ENCODE measurements at regions not wholly inside any gene's neighbourhood (a gene's known extent, or its start where the extent isn't known, plus 50 kb on each side); places are given as distances from the start of the nearest gene placed in this dataset.

GRCh38 chr10:58995058-58995596 is 181.3 kb upstream of the PHYHIPL start:
- DNase-seq (ENCODE audit: low read depth in 2 of 3, low spot score in 2 of 3) = no peak

GRCh38 chr10:58996063-58996462 is 180.4 kb upstream of the PHYHIPL start:
- no peak for DNase-seq (ENCODE audit: low read depth in 2 of 3, low spot score in 2 of 3)

DNA sequence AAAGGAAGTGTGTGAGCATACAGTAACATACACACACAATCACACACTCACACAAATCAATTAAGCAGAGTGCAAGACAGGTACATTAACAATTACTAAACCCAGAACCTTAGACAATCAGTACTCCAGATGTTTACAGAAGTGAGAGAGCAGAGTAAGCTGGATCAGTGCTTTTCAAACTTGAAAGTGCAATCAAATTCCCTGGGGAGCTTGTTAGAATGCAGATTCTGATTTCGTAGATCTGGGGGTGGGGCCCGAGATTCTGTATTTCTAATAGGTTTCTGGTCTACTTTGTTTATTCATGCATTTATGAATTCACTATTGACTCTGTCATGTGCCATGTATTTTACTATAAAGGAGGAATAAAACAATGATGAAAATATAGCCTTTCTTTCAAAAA is 179.6 kb upstream of the PHYHIPL start:
- no peak for DNase-seq (ENCODE audit: low read depth in 2 of 3, low spot score in 2 of 3)

- no peak for DNase-seq (ENCODE audit: low read depth in 2 of 3, low spot score in 2 of 3)
These were observed 177.3 kb upstream of the PHYHIPL start for GRCh38 chr10:58998924-58999713.

DNA sequence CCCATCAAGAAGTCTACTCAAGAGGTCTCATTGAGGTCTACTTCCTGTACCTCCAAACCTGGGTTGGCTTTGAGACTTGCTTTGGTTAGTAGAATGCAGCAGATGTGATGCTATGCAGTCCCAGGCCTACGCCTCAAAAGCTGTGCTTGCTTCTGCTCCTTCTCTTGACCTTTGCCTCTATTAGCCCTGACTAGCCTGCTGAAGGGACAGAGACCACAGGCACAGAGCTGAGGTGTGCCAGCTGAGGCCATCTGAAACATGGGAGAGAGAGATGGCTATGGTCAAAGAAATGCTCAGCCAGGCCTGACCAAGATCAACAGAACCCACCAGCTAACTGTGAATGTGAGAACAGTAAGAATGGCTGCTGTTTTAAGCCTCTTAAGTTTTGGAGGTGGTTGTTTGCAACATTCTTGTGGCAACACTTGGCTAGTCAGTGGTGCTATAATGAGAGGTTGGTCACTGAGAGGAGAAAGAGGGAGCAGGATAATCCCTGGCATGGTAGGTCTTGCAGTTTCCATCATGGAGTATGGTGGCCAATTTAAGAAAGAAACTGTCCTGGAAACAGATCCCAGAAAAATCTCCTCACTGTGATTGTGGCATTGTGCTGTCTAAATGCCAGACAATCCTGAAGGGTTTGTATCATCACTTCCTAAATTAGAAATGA is 176.1 kb upstream of the PHYHIPL start:
- no peak for DNase-seq (ENCODE audit: low read depth in 2 of 3, low spot score in 2 of 3)

DNA sequence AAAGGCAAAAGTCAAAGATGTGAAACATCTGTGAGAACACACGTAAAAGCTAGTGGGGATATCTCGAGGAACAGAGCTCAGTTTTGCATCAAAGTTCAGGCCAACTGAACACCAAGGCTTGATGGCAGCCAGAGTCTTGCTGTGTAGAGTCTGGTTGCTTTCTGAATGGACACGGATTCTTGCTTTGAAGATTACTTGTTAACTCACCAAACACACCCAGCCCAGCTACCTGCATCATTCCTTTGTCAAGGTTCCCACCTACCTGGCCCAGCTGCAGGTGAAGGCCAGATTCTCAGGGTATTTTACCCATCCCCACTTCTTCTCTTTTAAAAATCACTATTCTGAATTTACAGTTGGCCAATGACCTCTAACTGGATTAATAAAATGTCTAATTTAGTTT is 174.4 kb upstream of the PHYHIPL start:
- no peak for DNase-seq (ENCODE audit: low read depth in 2 of 3, low spot score in 2 of 3)

GRCh38 chr10:59003203-59003602 is 173.2 kb upstream of the PHYHIPL start:
- DNase-seq (ENCODE audit: low read depth in 2 of 3, low spot score in 2 of 3) = no peak

DNA sequence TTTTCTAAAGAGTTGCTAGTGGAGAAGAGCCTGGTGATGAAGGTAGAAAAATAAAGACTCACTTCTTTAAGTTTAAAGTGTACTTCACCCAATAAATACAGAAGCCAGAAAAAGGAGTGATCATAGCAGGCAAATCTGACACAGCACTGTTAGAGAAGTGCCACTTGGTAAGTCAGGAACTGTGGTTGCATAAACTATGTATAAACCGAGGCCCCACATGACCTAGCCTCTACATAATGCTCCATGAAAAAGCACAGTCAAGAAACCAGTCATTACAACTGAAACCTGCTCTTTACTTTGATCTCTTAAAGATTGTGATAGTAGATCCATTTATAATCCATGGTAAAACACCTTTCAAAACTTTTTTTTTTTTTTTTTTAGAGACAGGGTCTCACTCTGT is 172.1 kb upstream of the PHYHIPL start:
- no peak for DNase-seq (ENCODE audit: low read depth in 2 of 3, low spot score in 2 of 3)

DNA sequence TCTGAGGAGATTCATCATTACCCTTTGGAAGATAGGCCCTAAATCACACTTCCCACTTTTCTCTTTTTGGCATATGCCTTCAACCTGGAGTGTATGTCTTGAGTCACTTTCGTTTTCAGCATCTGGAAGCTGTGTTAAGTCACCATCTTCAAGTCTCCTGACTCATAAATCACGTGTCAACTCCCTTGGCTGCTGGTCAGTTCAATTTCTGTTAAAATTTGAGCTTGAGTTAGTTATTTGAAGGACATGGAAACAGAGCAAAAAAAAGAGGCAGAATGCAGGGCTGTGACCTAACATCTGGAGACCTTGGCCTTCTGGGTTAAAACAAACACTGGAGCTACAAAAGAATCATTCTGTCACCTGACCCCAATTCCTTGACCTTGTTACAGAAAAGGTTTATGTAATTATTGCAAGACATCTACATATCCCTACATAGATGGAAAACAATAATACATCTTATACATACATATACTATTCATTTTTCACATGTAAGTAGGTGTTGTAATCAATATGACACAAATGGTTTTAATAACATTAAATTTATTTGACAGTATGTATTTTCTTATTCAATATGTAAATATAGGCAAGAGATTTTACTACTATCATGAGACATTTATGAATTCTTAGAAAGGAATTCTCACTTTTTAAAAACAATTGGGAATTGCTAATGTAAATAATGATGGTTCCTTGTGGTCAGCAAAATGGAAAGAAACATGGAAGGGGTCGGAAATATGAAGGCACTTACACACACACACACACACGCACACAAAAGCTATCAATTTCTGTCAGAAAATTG is 169.7 kb upstream of the PHYHIPL start:
- DNase-seq (ENCODE audit: low read depth in 2 of 3, low spot score in 2 of 3) = no peak

DNA sequence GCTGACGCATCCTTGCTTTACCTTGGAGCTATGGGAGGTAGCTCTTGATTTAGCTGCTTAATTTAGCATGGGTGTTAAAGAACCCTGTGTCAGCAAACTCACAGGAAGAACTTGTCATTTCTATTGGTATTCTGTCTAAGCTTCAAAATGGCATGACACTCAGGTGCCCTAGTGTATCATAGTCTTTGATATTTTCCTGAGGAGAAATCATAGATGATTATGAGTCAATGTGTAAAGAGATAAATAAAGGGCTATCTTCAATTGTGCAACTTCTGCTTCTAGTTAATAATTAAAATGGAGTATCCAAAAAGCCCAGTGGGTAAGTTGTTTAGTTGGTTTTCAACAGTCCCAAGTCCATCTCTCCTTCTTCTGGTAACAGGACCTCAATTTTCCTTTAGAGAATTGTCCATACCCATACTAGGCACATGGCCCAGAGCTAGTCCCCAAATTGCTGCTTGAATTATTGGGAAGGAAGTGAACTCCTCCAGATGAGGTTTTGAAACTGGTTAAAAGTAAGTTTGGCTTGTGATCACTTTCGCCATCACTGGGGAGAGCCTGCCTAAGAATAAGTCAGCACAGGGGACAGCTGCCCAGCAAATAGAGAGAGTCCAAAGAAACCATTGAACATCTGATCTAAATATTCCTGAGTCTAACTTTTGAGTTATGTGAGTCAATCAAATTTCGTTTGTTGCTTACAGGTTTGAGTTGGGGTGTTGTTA is 169.0 kb upstream of the PHYHIPL start:
- no peak for DNase-seq (ENCODE audit: low read depth in 2 of 3, low spot score in 2 of 3)

- no peak for DNase-seq (ENCODE audit: low read depth in 2 of 3, low spot score in 2 of 3)
These were observed 168.0 kb upstream of the PHYHIPL start for GRCh38 chr10:59008452-59008851.

DNA sequence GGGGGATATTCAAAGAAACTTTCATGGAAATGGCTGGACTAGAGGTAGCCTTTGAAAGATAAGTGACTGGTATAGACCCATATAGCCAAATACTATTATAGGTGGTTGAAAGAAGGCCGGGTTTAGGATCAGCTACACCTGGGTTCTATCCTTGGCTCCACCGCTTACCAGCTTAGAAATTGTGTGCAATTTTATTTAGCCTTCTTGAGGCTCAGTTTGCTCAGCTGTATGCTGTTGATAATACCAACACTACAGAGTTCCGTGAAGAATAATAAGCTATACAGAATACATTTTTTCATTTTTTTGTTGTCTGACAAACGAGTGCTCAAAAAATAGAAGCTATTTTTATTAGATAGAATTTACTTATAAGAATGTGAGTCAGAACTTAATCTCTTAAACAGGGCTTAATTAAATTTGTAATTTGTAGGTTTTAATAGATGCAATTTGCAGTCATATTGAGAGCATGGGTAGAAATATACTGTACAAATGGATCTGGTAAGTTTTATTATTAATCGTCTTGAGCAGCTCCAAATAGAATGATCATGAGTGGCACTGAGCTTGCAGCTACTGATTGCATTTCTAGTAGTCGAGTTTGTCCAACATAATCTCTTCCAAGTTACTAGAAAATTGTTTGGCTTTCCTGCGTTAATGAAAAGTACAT is 164.3 kb upstream of the PHYHIPL start:
- DNase-seq (ENCODE audit: low read depth in 2 of 3, low spot score in 2 of 3) = no peak

GRCh38 chr10:59012839-59013238 is 163.6 kb upstream of the PHYHIPL start:
- no peak for DNase-seq (ENCODE audit: low read depth in 2 of 3, low spot score in 2 of 3)

DNA sequence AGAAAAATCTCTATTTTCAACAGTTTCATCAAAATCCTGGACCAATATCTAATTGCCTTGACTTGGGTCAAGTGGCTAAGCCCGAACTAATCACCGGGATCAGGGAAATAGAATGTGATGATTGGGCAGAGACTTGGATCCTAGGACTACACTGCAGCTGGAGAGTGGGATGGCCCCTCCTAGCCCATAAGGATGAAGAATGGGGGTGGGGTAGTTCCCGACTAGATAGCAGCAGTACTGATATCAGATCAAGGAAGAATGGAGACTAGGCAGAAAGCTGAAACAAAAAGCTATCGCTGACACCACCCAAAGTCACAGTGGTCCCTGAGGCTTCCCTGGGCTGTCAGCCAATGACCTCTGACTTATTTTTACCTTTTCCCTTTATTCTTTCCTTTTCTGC is 160.4 kb upstream of the PHYHIPL start:
- no peak for DNase-seq (ENCODE audit: low read depth in 2 of 3, low spot score in 2 of 3)

DNA sequence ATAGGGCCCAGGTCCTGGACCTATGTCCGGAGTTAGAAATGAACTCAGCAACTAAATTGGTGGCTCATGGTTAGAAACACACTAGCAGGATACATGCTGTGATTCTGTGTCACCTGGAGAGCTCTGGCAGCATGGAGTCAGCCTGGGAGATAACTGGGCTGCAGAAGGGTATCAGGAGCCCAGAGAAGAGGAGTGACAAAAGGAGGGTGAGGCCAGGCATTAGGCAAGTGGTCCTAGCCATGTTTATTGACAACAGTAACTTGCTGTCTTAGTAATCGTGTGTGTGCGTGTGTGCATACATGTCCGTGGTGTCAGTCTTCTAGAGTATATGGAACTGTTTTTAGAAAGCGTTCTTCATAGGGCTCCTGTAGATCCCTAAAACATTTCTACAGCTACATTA is 157.5 kb upstream of the PHYHIPL start:
- DNase-seq (ENCODE audit: low read depth in 2 of 3, low spot score in 2 of 3) = no peak

DNA sequence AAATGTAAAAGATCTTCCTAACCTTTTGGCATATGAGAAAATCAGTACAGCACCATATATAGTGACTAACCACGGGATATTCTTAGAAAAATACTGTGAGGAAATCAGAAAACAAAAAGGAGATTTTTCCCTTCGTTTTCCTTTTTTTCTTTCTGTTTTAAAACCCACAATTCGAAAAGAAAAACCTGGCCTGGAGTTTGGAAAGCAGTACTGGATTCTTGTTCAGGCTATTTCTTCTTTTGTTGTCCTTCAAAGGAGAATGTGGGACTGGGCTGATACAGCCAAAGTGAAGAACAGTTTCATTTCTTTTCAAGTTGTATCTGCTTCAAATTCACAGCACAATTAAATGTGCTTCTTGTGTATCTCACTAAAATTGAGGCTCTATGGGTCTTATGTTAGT is 156.8 kb upstream of the PHYHIPL start:
- no peak for DNase-seq (ENCODE audit: low read depth in 2 of 3, low spot score in 2 of 3)

DNA sequence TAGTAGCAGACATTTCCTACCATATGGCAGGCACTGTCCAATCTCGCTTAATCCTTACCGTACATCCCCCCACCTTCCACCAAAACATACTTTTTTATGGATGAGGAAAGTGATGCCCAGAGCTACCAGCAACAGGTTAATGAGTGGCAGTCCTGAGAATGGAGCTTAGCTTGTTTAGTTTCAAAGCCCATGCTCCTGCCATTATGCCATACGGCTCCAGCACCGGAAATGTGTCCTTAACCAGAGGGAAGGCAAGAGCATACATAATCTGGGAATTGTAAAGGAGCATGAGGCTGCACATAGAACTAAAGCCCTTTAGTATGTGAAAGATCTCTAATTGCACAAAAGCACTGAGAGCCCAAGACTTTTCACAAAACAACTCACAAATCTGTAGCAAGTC is 155.9 kb upstream of the PHYHIPL start:
- DNase-seq (ENCODE audit: low read depth in 2 of 3, low spot score in 2 of 3) = no peak

DNA sequence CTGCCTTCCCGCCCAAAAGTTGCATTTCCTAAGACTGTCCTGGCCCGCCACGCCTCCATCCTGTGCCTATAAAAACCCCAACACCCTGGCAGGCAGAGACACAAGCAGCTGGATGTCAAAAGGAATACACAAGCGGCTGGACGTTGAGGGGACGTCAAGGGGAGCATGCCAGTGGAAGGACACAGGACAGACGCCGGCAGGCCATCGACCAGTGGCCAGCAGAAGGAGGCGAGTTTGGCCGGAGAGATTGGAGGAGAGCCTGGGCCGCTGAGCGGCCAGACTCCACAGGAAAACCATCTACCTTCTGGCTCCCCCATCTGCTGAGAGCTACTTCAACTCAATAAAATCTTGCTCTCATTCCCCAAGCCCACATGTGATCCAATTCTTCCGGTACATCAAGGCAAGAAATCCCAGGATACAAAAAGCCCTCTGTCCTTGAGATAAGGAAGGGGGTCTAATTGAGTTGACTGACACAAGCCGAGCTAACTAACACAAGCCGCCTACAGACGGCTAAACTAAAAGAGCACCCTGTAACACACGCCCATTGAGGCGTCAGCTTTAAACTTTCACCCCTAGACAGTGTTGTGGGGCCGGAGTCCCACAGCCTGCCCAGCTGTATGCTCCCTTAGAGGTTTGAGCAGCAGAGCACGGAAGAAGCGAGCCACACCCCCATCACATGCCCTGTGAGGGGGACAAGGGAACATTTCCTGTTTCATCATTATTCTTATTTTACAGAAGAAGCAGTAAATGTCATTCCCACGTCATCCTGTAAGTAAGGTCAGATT is 150.3 kb upstream of the PHYHIPL start:
- DNase-seq (ENCODE audit: low read depth in 2 of 3, low spot score in 2 of 3) = no peak

GRCh38 chr10:59027975-59028655 is 148.3 kb upstream of the PHYHIPL start:
- no peak for DNase-seq (ENCODE audit: low read depth in 2 of 3, low spot score in 2 of 3)

Data from hematopoietic multipotent progenitor cell (in vitro differentiated cells).